ENCODE measurements at regions not wholly inside any gene's neighbourhood (a gene's known extent, or its start where the extent isn't known, plus 50 kb on each side); places are given as distances from the start of the nearest gene placed in this dataset.

DNA sequence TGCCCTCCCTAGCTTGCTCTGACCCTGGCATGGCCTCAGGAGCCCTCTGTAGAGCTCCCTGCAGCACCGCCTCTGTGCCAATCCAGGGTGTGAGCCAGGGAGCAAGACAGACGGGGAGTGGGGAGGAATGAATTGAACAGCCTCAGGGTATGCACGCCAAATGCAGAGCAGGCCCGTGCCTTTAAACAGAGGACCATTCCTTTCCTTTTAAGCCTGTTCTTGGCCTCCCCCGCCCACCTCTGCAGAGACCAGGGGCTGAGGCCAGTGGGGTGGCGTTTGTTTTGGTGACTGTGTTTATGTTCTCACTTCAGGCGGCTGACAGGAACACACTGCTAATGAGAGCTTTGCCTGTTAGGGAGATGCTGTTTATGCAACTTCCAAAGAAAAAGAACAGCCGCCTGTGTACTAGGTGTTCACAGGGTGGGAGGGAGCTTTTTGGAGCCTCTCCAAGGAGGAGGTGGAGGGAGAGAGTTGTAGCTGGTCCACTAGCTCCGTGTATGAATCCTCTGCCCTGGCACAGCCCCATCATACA is 528.1 kb upstream of the DPP6 start:
- Histone ChIP-seq H3K9me3 (ENCODE audit: low read length) (no peaks in the 10 kb centered on the region), H3K4me2 (ENCODE audit: low read length) (no peak overlapping the region), H3F3A (ENCODE audit: insufficient read depth, low read length, poor library complexity, severe bottlenecking) (no peaks in the 10 kb centered on the region), H2AFZ (ENCODE audit: low read depth, low read length) (no peak overlapping the region), H3K9me2 (ENCODE audit: insufficient read depth, low read length) (no peaks in the 10 kb centered on the region), H3K9ac (ENCODE audit: low read length) (no peak overlapping the region), H3K36me3 (ENCODE audit: insufficient read depth, low read length) (no peaks in the 10 kb centered on the region), H3K27ac (ENCODE audit: low read length) (no peak overlapping the region), H3K27me3 (ENCODE audit: insufficient read depth, low read depth, low read length) (peaks cover 15% of the 10 kb centered on the region), H4K20me1 (ENCODE audit: insufficient read depth) (no peaks in the 10 kb centered on the region), H3K4me3 (ENCODE audit: low read length) (no peak overlapping the region), H3K79me2 (replicated peaks; ENCODE audit: insufficient read depth, low read length) (no peaks in the 10 kb centered on the region)
- TF ChIP-seq, protein P1, sequence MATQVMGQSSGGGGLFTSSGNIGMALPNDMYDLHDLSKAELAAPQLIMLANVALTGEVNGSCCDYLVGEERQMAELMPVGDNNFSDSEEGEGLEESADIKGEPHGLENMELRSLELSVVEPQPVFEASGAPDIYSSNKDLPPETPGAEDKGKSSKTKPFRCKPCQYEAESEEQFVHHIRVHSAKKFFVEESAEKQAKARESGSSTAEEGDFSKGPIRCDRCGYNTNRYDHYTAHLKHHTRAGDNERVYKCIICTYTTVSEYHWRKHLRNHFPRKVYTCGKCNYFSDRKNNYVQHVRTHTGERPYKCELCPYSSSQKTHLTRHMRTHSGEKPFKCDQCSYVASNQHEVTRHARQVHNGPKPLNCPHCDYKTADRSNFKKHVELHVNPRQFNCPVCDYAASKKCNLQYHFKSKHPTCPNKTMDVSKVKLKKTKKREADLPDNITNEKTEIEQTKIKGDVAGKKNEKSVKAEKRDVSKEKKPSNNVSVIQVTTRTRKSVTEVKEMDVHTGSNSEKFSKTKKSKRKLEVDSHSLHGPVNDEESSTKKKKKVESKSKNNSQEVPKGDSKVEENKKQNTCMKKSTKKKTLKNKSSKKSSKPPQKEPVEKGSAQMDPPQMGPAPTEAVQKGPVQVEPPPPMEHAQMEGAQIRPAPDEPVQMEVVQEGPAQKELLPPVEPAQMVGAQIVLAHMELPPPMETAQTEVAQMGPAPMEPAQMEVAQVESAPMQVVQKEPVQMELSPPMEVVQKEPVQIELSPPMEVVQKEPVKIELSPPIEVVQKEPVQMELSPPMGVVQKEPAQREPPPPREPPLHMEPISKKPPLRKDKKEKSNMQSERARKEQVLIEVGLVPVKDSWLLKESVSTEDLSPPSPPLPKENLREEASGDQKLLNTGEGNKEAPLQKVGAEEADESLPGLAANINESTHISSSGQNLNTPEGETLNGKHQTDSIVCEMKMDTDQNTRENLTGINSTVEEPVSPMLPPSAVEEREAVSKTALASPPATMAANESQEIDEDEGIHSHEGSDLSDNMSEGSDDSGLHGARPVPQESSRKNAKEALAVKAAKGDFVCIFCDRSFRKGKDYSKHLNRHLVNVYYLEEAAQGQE (IDR thresholded peaks at IDR 0.05; ENCODE audit: borderline replicate concordance): no peak
- TF ChIP-seq MXI1 (conservative IDR thresholded peaks at IDR 0.05; ENCODE audit: poor library complexity, severe bottlenecking): no peak
- TF ChIP-seq, protein P2, sequence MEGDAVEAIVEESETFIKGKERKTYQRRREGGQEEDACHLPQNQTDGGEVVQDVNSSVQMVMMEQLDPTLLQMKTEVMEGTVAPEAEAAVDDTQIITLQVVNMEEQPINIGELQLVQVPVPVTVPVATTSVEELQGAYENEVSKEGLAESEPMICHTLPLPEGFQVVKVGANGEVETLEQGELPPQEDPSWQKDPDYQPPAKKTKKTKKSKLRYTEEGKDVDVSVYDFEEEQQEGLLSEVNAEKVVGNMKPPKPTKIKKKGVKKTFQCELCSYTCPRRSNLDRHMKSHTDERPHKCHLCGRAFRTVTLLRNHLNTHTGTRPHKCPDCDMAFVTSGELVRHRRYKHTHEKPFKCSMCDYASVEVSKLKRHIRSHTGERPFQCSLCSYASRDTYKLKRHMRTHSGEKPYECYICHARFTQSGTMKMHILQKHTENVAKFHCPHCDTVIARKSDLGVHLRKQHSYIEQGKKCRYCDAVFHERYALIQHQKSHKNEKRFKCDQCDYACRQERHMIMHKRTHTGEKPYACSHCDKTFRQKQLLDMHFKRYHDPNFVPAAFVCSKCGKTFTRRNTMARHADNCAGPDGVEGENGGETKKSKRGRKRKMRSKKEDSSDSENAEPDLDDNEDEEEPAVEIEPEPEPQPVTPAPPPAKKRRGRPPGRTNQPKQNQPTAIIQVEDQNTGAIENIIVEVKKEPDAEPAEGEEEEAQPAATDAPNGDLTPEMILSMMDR (IDR thresholded peaks at IDR 0.05; ENCODE audit: poor library complexity, severe bottlenecking): no peak
- TF ChIP-seq SMC3 (conservative IDR thresholded peaks at IDR 0.05; ENCODE audit: poor library complexity): no peak
- no peak for TF ChIP-seq POLR2AphosphoS5 (IDR thresholded peaks at IDR 0.05)
- TF ChIP-seq RAD21 (conservative IDR thresholded peaks at IDR 0.05): no peak
- no peak for TF ChIP-seq EZH2 (IDR thresholded peaks at IDR 0.05; ENCODE audit: borderline replicate concordance, insufficient read depth, low read length, poor library complexity, severe bottlenecking)
- no peak for TF ChIP-seq TAF1 (IDR thresholded peaks at IDR 0.05; ENCODE audit: low read depth)
- TF ChIP-seq EP300 (conservative IDR thresholded peaks at IDR 0.05; ENCODE audit: poor library complexity, severe bottlenecking): no peak

DNA sequence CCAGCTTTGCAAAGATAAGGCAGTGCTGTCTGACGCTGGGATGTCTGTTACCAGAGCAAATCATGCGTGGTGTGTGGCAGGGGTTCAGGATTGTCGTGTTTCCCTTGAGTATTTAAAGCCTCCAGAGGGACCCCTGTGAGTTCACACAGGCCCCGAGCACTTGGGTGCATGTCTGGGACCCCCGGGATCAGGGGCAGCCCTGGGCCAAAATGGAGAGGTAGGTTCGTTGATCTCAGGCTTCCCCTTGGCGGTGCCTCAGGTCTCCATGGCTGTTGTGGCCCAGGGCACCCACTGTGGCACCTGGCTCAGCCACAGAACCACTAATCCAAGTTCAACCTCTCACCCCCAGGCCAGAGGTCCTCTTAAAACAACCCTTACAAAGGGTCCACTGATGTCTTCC is 523.1 kb upstream of the DPP6 start:
- H3K79me2 ChIP-seq (replicated peaks; ENCODE audit: insufficient read depth, low read length): no peaks in the 10 kb centered on the region
- no peak for TF ChIP-seq EZH2 (IDR thresholded peaks at IDR 0.05; ENCODE audit: borderline replicate concordance, insufficient read depth, low read length, poor library complexity, severe bottlenecking)
- TF ChIP-seq RAD21 (conservative IDR thresholded peaks at IDR 0.05): no peak
- TF ChIP-seq TAF1 (IDR thresholded peaks at IDR 0.05; ENCODE audit: low read depth): no peak
- H3K9me2 ChIP-seq (ENCODE audit: insufficient read depth, low read length): no peaks in the 10 kb centered on the region
- H3K9ac ChIP-seq (ENCODE audit: low read length): no peak overlapping the region
- H3K4me3 ChIP-seq (ENCODE audit: low read length): no peak overlapping the region
- no peaks in the 10 kb centered on the region for H3F3A ChIP-seq (ENCODE audit: insufficient read depth, low read length, poor library complexity, severe bottlenecking)
- H3K4me2 ChIP-seq (ENCODE audit: low read length): no peak overlapping the region
- H4K20me1 ChIP-seq (ENCODE audit: insufficient read depth): no peaks in the 10 kb centered on the region
- H3K27ac ChIP-seq (ENCODE audit: low read length): no peak overlapping the region
- no peak overlapping the region for H2AFZ ChIP-seq (ENCODE audit: low read depth, low read length)
- H3K27me3 ChIP-seq (ENCODE audit: insufficient read depth, low read depth, low read length): peaks cover 15% of the 10 kb centered on the region
- no peaks in the 10 kb centered on the region for H3K36me3 ChIP-seq (ENCODE audit: insufficient read depth, low read length)
- H3K9me3 ChIP-seq (ENCODE audit: low read length): no peaks in the 10 kb centered on the region
